ENCODE measurements at regions not wholly inside any gene's neighbourhood (a gene's known extent, or its start where the extent isn't known, plus 50 kb on each side); places are given as distances from the start of the nearest gene placed in this dataset.

DNA sequence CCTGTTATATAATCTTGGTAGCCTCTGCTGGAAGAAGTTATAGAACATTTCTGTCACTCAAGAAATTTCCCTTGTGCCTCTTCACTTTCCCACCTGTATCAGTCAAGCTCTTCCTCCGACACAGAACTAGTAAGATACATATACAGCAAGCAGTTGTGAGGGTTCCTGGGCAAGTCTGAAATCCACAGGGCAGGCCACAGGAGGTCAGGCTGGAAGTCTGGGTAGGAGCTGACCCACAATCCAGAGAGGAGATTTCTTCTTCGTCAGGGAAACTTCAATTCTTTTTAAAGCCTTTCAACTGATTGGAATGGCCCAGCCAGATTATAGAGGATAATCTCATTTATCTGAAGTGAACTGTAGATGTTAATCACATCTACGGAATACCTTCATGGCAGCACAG is 96.4 kb upstream of the FMN2 start:
- Histone ChIP-seq H3K9me3 (ENCODE audit: insufficient read depth in 2 of 2, low read depth in 1 of 2, low read length in 1 of 2) (peaks cover 3 to 10% of the 10 kb centered on the region in 2 experiments; a peak in 3 of 4 replicates), H3K4me2 (ENCODE audit: insufficient read depth in 1 of 2, low read depth in 2 of 2, low read length in 2 of 2) (no peak overlapping the region), H3K4ac (replicated peaks; ENCODE audit: insufficient read length, low read depth, low read length) (no peak overlapping the region), H3K79me1 (ENCODE audit: low read depth, low read length) (no peaks in the 10 kb centered on the region), H3K9ac (replicated peaks in 1 of 4; ENCODE audit: extremely low read depth in 1 of 4, low read depth in 3 of 4, low read length in 3 of 4) (no peak overlapping the region), H2BK5ac (ENCODE audit: low read depth, low read length) (no peak overlapping the region), H3K79me2 (ENCODE audit: control insufficient read depth in 1 of 2, insufficient read depth in 2 of 2, low read length in 2 of 2) (no peaks in the 10 kb centered on the region), H3K4me3 (ENCODE audit: extremely low read depth in 1 of 4, insufficient read depth in 2 of 4, low read depth in 3 of 4, low read length in 4 of 4) (no peak overlapping the region), H2AK5ac (ENCODE audit: low read depth, low read length) (no peak overlapping the region), H3K23ac (ENCODE audit: insufficient read length) (no peak overlapping the region), H3K23me2 (ENCODE audit: low read depth, low read length) (peaks cover 3% of the 10 kb centered on the region; the same call in 1 of the 2 replicates), H3K18ac (ENCODE audit: extremely low read depth, low read length) (no peak overlapping the region), H3K36me3 (ENCODE audit: control insufficient read depth in 2 of 4, insufficient read depth in 4 of 4, low read length in 3 of 4) (no peaks in the 10 kb centered on the region), H3K27me3 (replicated peaks in 1 of 4; ENCODE audit: control insufficient read depth in 3 of 4, extremely low read depth in 1 of 4, insufficient read depth in 3 of 4, low read length in 3 of 4) (no peaks in the 10 kb centered on the region), H4K8ac (ENCODE audit: extremely low read depth, insufficient read depth, low read length) (no peak overlapping the region), H2BK20ac (ENCODE audit: low read length) (no peak overlapping the region), H2BK12ac (ENCODE audit: low read depth, low read length) (no peak overlapping the region), H2BK120ac (replicated peaks; ENCODE audit: low read depth, low read length) (no peak overlapping the region), H4K91ac (replicated peaks; ENCODE audit: insufficient read length, low read length) (no peak overlapping the region), H3K14ac (ENCODE audit: insufficient read length) (no peak overlapping the region), H3K4me1 (replicated peaks in 1 of 4; ENCODE audit: control insufficient read depth in 3 of 4, insufficient read depth in 4 of 4, low read length in 3 of 4) (no peaks in the 10 kb centered on the region), H4K20me1 (replicated peaks in 1 of 2; ENCODE audit: control insufficient read depth in 1 of 2, insufficient read depth in 2 of 2, low read length in 2 of 2) (no peaks in the 10 kb centered on the region), H2BK15ac (ENCODE audit: low read length) (no peak overlapping the region), H4K5ac (ENCODE audit: insufficient read length, low read depth, low read length) (no peak overlapping the region), H2AFZ (ENCODE audit: low read length) (no peak overlapping the region), H3K56ac (replicated peaks; ENCODE audit: insufficient read length, low read depth, low read length) (no peak overlapping the region), H3K27ac (ENCODE audit: low read depth, low read length) (no peak overlapping the region)
- 88% methylated on average over 3 of the region's 3 CpGs; no CpG with 5 or more reads in 1 of the 2 experiments for WGBS, 2 experiments (ENCODE audit: extremely low coverage in 1 of 2, insufficient coverage in 1 of 2, insufficient read length in 1 of 2, insufficient replicate concordance in 2 of 2, low coverage in 1 of 2, low lambda C conversion rate in 2 of 2, missing lambda C conversion rate in 1 of 2)
- DNase-seq (ENCODE audit: low read depth in 1 of 2, low spot score in 2 of 2) (no peak), FAIRE-seq (no peak)
- ChIA-PET CTCF (ENCODE audit: partially characterized antibody) (interaction anchor here (0.7 to 3.2 kb wide), 5 partner anchors 9 to 658 kb away, joined by 3 to 19 read pairs (median 3); no protein-coding TSS in a partner anchor), POLR2A (ENCODE audit: partially characterized antibody) (no interaction called here)
- TF ChIP-seq, protein P1, sequence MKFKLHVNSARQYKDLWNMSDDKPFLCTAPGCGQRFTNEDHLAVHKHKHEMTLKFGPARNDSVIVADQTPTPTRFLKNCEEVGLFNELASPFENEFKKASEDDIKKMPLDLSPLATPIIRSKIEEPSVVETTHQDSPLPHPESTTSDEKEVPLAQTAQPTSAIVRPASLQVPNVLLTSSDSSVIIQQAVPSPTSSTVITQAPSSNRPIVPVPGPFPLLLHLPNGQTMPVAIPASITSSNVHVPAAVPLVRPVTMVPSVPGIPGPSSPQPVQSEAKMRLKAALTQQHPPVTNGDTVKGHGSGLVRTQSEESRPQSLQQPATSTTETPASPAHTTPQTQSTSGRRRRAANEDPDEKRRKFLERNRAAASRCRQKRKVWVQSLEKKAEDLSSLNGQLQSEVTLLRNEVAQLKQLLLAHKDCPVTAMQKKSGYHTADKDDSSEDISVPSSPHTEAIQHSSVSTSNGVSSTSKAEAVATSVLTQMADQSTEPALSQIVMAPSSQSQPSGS (IDR thresholded peaks at IDR 0.05; ENCODE audit: low read length), result no peak
- TF ChIP-seq RBBP5 (IDR thresholded peaks at IDR 0.05; ENCODE audit: borderline replicate concordance, low read depth, low read length) (no peak), KDM5A (IDR thresholded peaks at IDR 0.05; ENCODE audit: low read length) (no peak), GTF2F1 (IDR thresholded peaks at IDR 0.05; ENCODE audit: borderline replicate concordance, low read depth, low read length) (no peak), SIN3A (conservative IDR thresholded peaks at IDR 0.05 in 1 of 2, IDR thresholded peaks at IDR 0.05 in 1 of 2; ENCODE audit: low read depth in 1 of 2, low read length in 2 of 2) (no peak), POU5F1 (IDR thresholded peaks at IDR 0.05; ENCODE audit: low read depth, low read length) (no peak), CBX5 (IDR thresholded peaks at IDR 0.05; ENCODE audit: low read depth, low read length) (no peak), KDM1A (IDR thresholded peaks at IDR 0.05; ENCODE audit: borderline replicate concordance, low read length) (no peak), KDM4A (IDR thresholded peaks at IDR 0.05; ENCODE audit: low read depth, low read length, severe bottlenecking) (no peak), SIX5 (IDR thresholded peaks at IDR 0.05; ENCODE audit: low read depth, low read length) (no peak), ZNF274 (IDR thresholded peaks at IDR 0.05; ENCODE audit: borderline replicate concordance, extremely low read depth, low read length) (no peak)
- TF ChIP-seq, protein P2, sequence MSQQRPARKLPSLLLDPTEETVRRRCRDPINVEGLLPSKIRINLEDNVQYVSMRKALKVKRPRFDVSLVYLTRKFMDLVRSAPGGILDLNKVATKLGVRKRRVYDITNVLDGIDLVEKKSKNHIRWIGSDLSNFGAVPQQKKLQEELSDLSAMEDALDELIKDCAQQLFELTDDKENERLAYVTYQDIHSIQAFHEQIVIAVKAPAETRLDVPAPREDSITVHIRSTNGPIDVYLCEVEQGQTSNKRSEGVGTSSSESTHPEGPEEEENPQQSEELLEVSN (IDR thresholded peaks at IDR 0.05), result no peak

All from H1 (cell line).